ENCODE measurements at regions not wholly inside any gene's neighbourhood (a gene's known extent, or its start where the extent isn't known, plus 50 kb on each side); places are given as distances from the start of the nearest gene placed in this dataset.

DNA sequence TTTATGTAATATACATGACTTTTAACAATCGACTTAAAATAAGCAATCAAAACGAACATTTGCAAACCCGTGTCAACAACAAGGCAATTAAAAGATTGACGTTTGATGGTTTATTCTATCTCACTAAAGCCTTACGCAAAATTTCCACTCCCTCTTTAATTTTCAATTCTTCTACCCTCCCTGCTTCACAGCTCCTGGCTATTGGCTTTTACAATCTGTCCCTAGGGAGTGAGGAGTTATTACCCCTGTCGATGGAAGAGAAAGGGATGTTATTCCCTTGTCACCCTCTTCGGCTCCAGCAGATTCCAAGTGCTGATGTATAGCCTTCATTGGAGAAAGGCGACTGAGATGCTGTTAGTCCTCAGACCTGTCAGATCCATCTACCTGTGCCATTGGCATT lies 161.3 kb downstream of the ZNF281 start:
- DNase-seq (ENCODE audit: extremely low read depth, insufficient read length) = no peak
- TF ChIP-seq, protein P1, sequence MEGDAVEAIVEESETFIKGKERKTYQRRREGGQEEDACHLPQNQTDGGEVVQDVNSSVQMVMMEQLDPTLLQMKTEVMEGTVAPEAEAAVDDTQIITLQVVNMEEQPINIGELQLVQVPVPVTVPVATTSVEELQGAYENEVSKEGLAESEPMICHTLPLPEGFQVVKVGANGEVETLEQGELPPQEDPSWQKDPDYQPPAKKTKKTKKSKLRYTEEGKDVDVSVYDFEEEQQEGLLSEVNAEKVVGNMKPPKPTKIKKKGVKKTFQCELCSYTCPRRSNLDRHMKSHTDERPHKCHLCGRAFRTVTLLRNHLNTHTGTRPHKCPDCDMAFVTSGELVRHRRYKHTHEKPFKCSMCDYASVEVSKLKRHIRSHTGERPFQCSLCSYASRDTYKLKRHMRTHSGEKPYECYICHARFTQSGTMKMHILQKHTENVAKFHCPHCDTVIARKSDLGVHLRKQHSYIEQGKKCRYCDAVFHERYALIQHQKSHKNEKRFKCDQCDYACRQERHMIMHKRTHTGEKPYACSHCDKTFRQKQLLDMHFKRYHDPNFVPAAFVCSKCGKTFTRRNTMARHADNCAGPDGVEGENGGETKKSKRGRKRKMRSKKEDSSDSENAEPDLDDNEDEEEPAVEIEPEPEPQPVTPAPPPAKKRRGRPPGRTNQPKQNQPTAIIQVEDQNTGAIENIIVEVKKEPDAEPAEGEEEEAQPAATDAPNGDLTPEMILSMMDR (IDR thresholded peaks at IDR 0.05; ENCODE audit: insufficient read depth, low read length, poor library complexity, severe bottlenecking) = no peak
- Histone ChIP-seq H3K27me3 (replicated peaks; ENCODE audit: control insufficient read depth, insufficient read depth, low read length) (no peaks in the 10 kb centered on the region), H3K36me3 (ENCODE audit: control insufficient read depth, insufficient read depth, low read length) (no peaks in the 10 kb centered on the region), H3K4me3 (replicated peaks; ENCODE audit: low read depth, low read length) (no peak overlapping the region)

DNA sequence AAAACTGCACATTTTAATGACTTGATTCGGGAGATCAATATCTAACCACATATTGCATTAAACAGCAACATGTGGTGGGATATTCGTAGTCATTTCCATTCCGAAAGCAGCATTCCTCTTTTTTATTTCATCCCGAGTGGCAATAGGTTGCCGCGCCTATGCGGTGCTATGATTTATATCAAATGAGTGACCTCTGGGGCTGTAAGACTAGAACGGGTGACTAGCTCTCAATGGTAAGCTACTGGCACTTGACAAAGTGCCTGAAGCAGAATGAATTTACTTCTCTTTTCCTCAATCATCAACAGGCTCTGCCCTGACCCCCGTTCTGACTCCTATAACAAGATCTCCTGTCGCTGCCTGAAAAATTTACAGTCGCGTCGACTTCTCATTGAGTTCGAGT lies 162.3 kb downstream of the ZNF281 start:
- peaks cover 1% of the 10 kb centered on the region; the same call in 1 of the 2 replicates for H3K27me3 ChIP-seq (replicated peaks; ENCODE audit: control insufficient read depth, insufficient read depth, low read length)
- no peak for DNase-seq (ENCODE audit: extremely low read depth, insufficient read length)
- TF ChIP-seq, protein P1 (IDR thresholded peaks at IDR 0.05; ENCODE audit: insufficient read depth, low read length, poor library complexity, severe bottlenecking) = no peak

DNA sequence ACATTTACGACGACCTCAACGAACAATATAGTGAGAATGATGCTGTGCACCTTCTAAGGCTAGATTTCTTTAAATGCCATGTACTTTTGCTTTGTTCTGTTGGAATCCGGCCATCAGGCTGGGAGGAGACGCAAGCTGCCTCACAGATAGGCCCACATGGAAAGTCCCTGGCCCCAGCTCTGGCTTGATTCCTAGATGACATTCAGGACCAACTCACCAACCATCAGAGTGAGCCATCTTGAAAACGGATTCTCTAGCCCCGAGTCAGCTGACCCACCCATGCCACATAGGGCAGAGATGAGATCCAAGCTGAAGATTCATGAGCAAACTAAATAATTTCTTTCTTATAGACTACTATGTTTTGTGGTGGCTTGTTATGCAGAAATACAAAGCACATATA lies 164.4 kb downstream of the ZNF281 start:
- no peak for DNase-seq (ENCODE audit: extremely low read depth, insufficient read length)
- peaks cover 4% of the 10 kb centered on the region for H3K27me3 ChIP-seq (replicated peaks; ENCODE audit: control insufficient read depth, insufficient read depth, low read length)
- TF ChIP-seq, protein P1 (IDR thresholded peaks at IDR 0.05; ENCODE audit: insufficient read depth, low read length, poor library complexity, severe bottlenecking) = no peak
- no peaks in the 10 kb centered on the region for H3K36me3 ChIP-seq (ENCODE audit: control insufficient read depth, insufficient read depth, low read length)
- no peak overlapping the region for H3K4me3 ChIP-seq (replicated peaks; ENCODE audit: low read depth, low read length)

More for the DNA sequence above, 162.3 kb downstream of the ZNF281 start:
- Histone ChIP-seq H3K36me3 (ENCODE audit: control insufficient read depth, insufficient read depth, low read length) (no peaks in the 10 kb centered on the region), H3K4me3 (replicated peaks; ENCODE audit: low read depth, low read length) (no peak overlapping the region)

DNA sequence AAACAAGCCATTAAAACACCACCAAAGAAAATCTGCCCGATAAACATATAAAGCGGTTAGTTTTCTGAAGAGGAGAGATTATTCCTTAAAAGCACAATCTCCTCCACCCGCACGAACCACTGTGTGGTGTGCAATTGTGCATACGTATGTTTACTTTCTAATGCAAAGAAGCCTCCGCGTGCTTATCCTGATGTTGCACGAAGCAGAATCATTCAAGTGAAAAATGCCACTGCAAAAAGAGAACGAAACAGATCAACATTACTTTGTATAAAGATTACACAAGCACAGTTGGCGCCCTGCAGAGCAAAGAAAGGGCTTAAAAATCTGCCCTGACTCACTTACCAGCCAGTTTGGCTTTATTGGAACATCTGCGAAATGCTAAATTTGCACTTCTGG lies 166.8 kb downstream of the ZNF281 start:
- DNase-seq (ENCODE audit: extremely low read depth, insufficient read length) = no peak
- H3K27me3 ChIP-seq (replicated peaks; ENCODE audit: control insufficient read depth, insufficient read depth, low read length) = peaks cover 4% of the 10 kb centered on the region
- H3K36me3 ChIP-seq (ENCODE audit: control insufficient read depth, insufficient read depth, low read length) = no peaks in the 10 kb centered on the region
- TF ChIP-seq, protein P1 (IDR thresholded peaks at IDR 0.05; ENCODE audit: insufficient read depth, low read length, poor library complexity, severe bottlenecking) = no peak
- no peak overlapping the region for H3K4me3 ChIP-seq (replicated peaks; ENCODE audit: low read depth, low read length)

DNA sequence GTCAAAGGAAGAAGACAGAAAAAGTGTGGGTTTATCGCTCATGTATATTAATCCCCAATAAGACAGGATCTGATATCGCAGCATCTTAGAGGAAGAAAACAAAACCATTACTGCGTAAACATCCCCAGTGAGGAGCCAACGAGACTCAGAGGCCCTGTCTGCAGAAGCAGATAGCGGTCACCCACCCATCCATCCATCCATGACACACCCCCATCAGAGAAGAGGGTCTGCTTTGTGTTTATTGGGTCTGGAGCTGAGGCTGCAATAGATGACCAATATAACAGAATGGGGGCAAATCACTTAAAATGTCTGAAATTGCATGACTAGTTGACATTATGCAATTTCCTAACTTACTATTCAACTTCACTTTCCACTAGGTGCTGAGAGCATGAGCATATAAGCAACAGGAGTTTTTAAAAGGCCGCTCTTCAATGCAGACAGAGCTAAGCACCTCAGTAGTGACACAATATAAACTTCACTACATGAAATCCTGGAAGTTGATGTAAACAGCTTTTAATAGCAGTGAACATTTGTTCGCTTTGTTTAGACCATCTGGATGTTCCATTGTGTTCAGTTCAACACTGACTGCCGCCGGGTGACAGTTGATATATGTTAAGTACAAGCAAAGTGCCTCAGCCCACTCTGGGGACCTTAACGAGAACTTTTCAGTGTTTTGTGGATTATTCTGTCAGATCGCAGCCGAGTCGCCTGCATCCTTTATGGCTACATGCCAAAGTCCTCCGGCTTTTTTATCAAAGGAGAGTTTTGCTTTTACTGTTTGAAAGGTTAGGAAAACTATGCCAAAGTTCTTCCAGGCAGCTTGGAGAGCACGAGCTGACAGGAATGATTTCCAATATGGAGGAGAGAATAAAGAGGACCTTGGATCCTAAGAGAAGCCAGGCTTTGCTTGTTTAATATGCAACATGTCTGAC lies 167.5 kb downstream of the ZNF281 start:
- peaks cover 4% of the 10 kb centered on the region for H3K27me3 ChIP-seq (replicated peaks; ENCODE audit: control insufficient read depth, insufficient read depth, low read length)
- H3K4me3 ChIP-seq (replicated peaks; ENCODE audit: low read depth, low read length) = no peak overlapping the region
- no peak for DNase-seq (ENCODE audit: extremely low read depth, insufficient read length)
- TF ChIP-seq, protein P1 (IDR thresholded peaks at IDR 0.05; ENCODE audit: insufficient read depth, low read length, poor library complexity, severe bottlenecking) = no peak
- no peaks in the 10 kb centered on the region for H3K36me3 ChIP-seq (ENCODE audit: control insufficient read depth, insufficient read depth, low read length)
